ENCODE measurements at regions not wholly inside any gene's neighbourhood (a gene's known extent, or its start where the extent isn't known, plus 50 kb on each side); places are given as distances from the start of the nearest gene placed in this dataset.

GRCh38 chr1:221274373-221274772 lies 395.1 kb downstream of the HLX start:
- TF ChIP-seq, protein P1, sequence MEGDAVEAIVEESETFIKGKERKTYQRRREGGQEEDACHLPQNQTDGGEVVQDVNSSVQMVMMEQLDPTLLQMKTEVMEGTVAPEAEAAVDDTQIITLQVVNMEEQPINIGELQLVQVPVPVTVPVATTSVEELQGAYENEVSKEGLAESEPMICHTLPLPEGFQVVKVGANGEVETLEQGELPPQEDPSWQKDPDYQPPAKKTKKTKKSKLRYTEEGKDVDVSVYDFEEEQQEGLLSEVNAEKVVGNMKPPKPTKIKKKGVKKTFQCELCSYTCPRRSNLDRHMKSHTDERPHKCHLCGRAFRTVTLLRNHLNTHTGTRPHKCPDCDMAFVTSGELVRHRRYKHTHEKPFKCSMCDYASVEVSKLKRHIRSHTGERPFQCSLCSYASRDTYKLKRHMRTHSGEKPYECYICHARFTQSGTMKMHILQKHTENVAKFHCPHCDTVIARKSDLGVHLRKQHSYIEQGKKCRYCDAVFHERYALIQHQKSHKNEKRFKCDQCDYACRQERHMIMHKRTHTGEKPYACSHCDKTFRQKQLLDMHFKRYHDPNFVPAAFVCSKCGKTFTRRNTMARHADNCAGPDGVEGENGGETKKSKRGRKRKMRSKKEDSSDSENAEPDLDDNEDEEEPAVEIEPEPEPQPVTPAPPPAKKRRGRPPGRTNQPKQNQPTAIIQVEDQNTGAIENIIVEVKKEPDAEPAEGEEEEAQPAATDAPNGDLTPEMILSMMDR (IDR thresholded peaks at IDR 0.05; ENCODE audit: insufficient read depth, low read length), result no peak
- TF ChIP-seq GABPA (IDR thresholded peaks at IDR 0.05; ENCODE audit: low read depth), result no peak
